Testis (tissue), 2 donors: ENCODE measurements at regions not wholly inside any gene's neighbourhood (a gene's known extent, or its start where the extent isn't known, plus 50 kb on each side); places are given as distances from the start of the nearest gene placed in this dataset.

Experiments
- POLR2A ChIP-seq: fragments of 450-650 bp; IDR thresholded peaks from one replicate; pipeline ENCODE4 v1.6.1; 2017; ENCODE audit warnings: antibody characterized with exemption, mild to moderate bottlenecking, moderate library complexity
- TF ChIP-seq, protein P1 (sequence below), 3 experiments: fragments of 450-650 bp in 2 of 3; fragments of 200-600 bp in 1 of 3; sonication (generic) in 1 of 3; IDR thresholded peaks; one replicate each; pipeline ENCODE4 v1.5.1; 2016 to 2019; ENCODE audit warnings: antibody characterized with exemption in 3 of 3, mild to moderate bottlenecking in 2 of 3, moderate library complexity in 1 of 3

DNA sequence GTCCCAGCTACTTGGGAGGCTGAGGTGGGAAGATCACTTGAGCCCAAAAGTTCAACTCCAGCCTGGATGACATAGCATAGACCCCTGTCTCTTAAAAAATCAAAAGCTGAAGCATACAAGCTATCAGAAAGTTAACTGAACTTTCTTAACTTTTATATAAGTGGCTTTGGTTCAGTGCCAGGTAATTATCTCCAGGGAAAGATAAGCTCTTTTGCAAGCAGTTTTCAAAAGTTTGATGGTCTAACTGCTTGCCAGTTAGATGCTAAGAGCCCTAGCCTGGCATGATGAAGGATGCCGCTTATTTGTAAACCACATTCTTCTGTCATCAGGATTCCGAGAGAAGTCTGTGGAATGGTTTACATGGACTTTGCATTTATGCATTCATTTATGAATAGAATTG, 409.1 kb downstream of the AEBP2 start:
- no peak for TF ChIP-seq POLR2A
- TF ChIP-seq, protein P1, sequence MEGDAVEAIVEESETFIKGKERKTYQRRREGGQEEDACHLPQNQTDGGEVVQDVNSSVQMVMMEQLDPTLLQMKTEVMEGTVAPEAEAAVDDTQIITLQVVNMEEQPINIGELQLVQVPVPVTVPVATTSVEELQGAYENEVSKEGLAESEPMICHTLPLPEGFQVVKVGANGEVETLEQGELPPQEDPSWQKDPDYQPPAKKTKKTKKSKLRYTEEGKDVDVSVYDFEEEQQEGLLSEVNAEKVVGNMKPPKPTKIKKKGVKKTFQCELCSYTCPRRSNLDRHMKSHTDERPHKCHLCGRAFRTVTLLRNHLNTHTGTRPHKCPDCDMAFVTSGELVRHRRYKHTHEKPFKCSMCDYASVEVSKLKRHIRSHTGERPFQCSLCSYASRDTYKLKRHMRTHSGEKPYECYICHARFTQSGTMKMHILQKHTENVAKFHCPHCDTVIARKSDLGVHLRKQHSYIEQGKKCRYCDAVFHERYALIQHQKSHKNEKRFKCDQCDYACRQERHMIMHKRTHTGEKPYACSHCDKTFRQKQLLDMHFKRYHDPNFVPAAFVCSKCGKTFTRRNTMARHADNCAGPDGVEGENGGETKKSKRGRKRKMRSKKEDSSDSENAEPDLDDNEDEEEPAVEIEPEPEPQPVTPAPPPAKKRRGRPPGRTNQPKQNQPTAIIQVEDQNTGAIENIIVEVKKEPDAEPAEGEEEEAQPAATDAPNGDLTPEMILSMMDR (IDR thresholded peaks at IDR 0.05) = no peak
